Prostate gland (tissue), 2 donors: ENCODE measurements at regions not wholly inside any gene's neighbourhood (a gene's known extent, or its start where the extent isn't known, plus 50 kb on each side); places are given as distances from the start of the nearest gene placed in this dataset.

Experiments used
- DNase-seq: peaks from one replicate; pipeline ENCODE4 v3.0.0-alpha.2; 2019; ENCODE audit warnings: low spot score
- H3K27ac ChIP-seq, 2 donors: fragments of 200-600 bp; sonication (generic); 2 replicates each; pipeline ENCODE4 v1.5.1; 2017 to 2019
- H3K27me3 ChIP-seq: fragments of 200-600 bp; sonication (generic); replicated peaks from 2 replicates; pipeline ENCODE4 v1.5.1; 2019; ENCODE audit not compliant: insufficient read depth
- H3K36me3 ChIP-seq, 2 donors: fragments of 200-600 bp; sonication (generic); 1 replicate in 1 of 2; 2 replicates in 1 of 2; pipeline versions ENCODE4 v1.5.1 to v1.8.1; 2017 to 2019
- H3K4me1 ChIP-seq: fragments of 200-600 bp; sonication (generic); replicated peaks from 2 replicates; pipeline ENCODE4 v1.5.1; 2019
- H3K4me3 ChIP-seq, 2 donors: fragments of 200-600 bp; sonication (generic); 2 replicates each; pipeline ENCODE4 v1.5.1; 2017 to 2019
- H3K9me3 ChIP-seq: fragments of 200-600 bp; sonication (generic); 2 replicates; pipeline ENCODE4 v1.5.1; 2017
- POLR2A ChIP-seq: fragments of 450-650 bp; IDR thresholded peaks from one replicate; pipeline ENCODE4 v1.6.1; 2016; ENCODE audit warnings: antibody characterized with exemption, mild to moderate bottlenecking
- POLR2AphosphoS5 ChIP-seq: sonication (generic); formaldehyde crosslinking; IDR thresholded peaks from one replicate; pipeline ENCODE4 v1.6.1; 2017; ENCODE audit warnings: antibody characterized with exemption
- WGBS: methylation state at CpG from one replicate; pipeline ENCODE4 v1.1.5; 2018; 5-methylcytosine and 5-hydroxymethylcytosine counted together
- intact Hi-C: fragments of 100-400 bp; cut with DNase I; formaldehyde crosslinking; loops from one replicate; pipeline ENCODE4 v1.14.2; 2022
- TF ChIP-seq, protein P1 (sequence below), 4 experiments: fragments of 200-600 bp in 2 of 4; fragments of 450-650 bp in 2 of 4; sonication (generic) in 2 of 4; IDR thresholded peaks; 1 replicate in 3 of 4; 2 replicates in 1 of 4; pipeline ENCODE4 v1.5.1; 2016 to 2019; ENCODE audit warnings: antibody characterized with exemption in 4 of 4, mild to moderate bottlenecking in 2 of 4, moderate library complexity in 2 of 4

DNA sequence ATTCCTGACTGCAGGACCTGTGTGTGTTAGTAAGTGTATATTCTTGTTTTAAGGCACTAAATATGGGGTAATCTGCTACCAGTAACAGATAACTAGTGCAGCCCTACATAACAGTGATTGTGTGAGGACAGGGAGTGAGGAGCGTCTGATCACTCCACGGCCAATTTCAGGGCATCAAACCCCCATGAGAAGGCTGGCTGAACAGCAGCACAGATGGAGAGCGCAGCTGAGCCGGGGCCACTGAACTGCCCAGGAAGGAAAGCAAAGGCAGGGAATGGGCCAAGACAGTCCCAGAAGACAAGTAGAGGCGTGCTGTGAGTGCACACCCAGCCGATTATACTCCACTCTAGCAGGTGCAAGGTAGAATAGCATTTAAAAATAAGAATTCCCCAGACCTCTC, 157.1 kb upstream of the CHST15 start:
- DNase-seq: no peak
- no peaks in the 10 kb centered on the region for H3K36me3 ChIP-seq
- H3K27ac ChIP-seq: no peak overlapping the region
- H3K4me3 ChIP-seq: no peak overlapping the region
- H3K27me3 ChIP-seq: no peaks in the 10 kb centered on the region
- H3K4me1 ChIP-seq: no peaks in the 10 kb centered on the region
- intact Hi-C loops: no loop called here
- TF ChIP-seq, protein P1, sequence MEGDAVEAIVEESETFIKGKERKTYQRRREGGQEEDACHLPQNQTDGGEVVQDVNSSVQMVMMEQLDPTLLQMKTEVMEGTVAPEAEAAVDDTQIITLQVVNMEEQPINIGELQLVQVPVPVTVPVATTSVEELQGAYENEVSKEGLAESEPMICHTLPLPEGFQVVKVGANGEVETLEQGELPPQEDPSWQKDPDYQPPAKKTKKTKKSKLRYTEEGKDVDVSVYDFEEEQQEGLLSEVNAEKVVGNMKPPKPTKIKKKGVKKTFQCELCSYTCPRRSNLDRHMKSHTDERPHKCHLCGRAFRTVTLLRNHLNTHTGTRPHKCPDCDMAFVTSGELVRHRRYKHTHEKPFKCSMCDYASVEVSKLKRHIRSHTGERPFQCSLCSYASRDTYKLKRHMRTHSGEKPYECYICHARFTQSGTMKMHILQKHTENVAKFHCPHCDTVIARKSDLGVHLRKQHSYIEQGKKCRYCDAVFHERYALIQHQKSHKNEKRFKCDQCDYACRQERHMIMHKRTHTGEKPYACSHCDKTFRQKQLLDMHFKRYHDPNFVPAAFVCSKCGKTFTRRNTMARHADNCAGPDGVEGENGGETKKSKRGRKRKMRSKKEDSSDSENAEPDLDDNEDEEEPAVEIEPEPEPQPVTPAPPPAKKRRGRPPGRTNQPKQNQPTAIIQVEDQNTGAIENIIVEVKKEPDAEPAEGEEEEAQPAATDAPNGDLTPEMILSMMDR (IDR thresholded peaks at IDR 0.05): no peak
- no peak for TF ChIP-seq POLR2AphosphoS5
- TF ChIP-seq POLR2A: no peak
- H3K9me3 ChIP-seq: no peaks in the 10 kb centered on the region
- WGBS: 65% methylated on average over 6 of the region's 6 CpGs

DNA sequence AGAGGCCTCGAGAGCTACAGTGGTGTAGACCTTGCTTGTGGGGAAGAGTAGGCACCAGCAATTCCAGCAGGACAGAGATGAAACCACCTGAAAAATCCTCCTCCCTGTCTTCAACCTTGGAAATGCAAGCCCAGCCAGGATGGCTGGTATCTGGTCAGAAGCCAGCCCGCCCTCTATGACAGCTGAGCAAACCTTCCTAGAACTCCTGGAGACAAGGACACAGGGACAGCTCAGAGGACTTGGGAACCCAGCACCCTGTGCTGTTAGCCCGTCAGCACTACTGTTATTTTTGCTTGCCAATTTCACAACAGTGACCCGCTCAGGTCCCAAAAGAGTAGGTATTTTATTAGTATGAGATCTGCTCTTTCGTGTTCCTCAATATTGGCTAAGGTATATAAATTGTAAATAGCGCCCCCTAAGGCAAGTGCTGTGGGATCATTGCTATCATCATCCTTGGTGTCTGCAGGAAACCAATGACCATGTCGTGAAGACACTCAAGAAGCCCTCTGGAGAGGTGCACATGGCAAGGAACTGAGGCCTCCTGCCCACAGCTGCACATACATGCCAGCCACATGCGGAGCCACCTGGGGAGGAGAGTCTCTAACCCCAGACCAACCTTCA, 156.5 kb upstream of the CHST15 start:
- Histone ChIP-seq H3K4me1 (no peaks in the 10 kb centered on the region), H3K9me3 (no peaks in the 10 kb centered on the region), H3K36me3 (no peaks in the 10 kb centered on the region), H3K27ac (no peak overlapping the region), H3K4me3 (no peak overlapping the region), H3K27me3 (no peaks in the 10 kb centered on the region)
- TF ChIP-seq POLR2A (no peak), POLR2AphosphoS5 (no peak)
- TF ChIP-seq, protein P1 (IDR thresholded peaks at IDR 0.05): no peak
- intact Hi-C loops: no loop called here
- no peak for DNase-seq
- 83% methylated on average over 8 of the region's 8 CpGs for WGBS

DNA sequence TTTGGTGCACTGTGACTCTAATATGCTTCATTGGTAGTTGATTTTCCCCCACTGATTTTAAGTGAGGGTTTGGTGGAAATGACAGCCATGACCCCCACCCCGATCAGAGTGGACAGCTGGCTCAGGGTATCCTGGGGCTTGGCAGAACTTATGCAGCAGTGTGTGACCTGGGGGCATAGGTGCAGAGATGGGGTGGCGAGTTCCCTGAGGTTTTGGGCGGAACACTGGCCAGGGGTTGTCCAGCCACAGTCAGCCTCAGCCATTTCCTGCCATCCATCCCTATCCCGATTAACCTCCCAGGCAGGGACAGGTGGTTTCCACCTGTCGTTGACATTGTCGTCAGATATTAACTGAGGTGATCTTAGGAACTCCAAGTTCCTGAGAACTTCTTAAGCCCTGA, 155.8 kb upstream of the CHST15 start:
- 63% methylated on average over 6 of the region's 6 CpGs for WGBS
- Histone ChIP-seq H3K4me3 (no peak overlapping the region), H3K27me3 (no peaks in the 10 kb centered on the region), H3K4me1 (no peaks in the 10 kb centered on the region), H3K9me3 (no peaks in the 10 kb centered on the region), H3K36me3 (no peaks in the 10 kb centered on the region), H3K27ac (no peak overlapping the region)
- intact Hi-C loops: no loop called here
- no peak for DNase-seq
- no peak for TF ChIP-seq POLR2AphosphoS5
- TF ChIP-seq POLR2A: no peak
- TF ChIP-seq, protein P1 (IDR thresholded peaks at IDR 0.05): no peak

DNA sequence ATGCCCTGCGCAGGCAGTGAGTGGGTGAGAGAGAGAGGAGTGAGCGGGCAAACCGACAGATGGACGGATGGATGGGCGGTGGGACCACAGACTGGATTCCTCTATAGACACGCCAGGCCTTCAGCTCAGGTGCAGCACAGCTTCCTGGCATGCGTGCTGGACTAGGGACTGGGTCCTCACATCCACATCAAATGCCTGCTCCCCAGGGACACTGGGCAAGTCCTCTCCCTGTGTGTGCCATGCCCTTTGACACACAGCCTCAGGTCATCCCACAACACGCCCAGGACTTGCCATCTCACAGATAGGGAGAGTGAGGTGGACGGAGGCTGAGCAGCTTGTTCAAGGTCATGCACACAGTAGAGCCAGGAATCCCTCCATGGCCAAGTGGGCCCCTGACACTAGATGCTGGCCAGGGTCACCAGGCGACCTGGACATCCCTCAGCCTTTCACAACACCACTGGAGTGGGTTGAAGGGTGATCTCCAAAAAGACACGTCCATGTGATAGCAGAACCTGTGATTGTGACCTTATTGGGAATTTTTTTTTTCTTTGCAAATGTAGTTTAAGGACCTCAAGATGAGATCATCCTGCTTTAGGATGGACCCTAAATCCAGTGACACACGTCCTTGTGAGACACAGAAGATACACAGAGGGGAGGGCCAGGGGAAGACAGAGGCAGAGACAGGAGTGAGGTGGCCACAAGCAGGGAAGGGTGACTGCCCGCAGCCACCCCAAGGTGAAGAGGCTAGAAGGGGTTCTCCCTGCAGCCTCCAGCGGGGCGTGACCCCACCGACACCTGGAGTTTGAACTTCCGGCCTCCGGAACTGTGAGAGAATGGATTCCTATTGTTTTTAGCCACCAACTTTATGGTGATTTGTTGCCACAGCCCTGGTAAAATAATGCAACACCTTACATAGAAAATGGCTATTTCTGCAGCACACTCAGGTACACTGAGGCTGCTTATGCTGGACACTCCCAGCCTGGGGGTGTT, 155.0 kb upstream of the CHST15 start:
- 89% methylated on average over 18 of the region's 18 CpGs for WGBS
- TF ChIP-seq POLR2A (no peak), POLR2AphosphoS5 (no peak)
- TF ChIP-seq, protein P1 (IDR thresholded peaks at IDR 0.05): no peak
- Histone ChIP-seq H3K9me3 (no peaks in the 10 kb centered on the region), H3K36me3 (no peaks in the 10 kb centered on the region), H3K27ac (no peak overlapping the region), H3K27me3 (no peaks in the 10 kb centered on the region), H3K4me1 (no peaks in the 10 kb centered on the region), H3K4me3 (no peak overlapping the region)
- no peak for DNase-seq
- intact Hi-C loops: no loop called here
